Brain pericyte (primary cell): ENCODE measurements at regions not wholly inside any gene's neighbourhood (a gene's known extent, or its start where the extent isn't known, plus 50 kb on each side); places are given as distances from the start of the nearest gene placed in this dataset.

Experiments
- DNase-seq: peaks from one replicate; pipeline ENCODE4 v3.0.0-alpha.2; 2012; ENCODE audit warnings: low read depth, low spot score

GRCh38 chr2:8304821-8305766 is 376.8 kb upstream of the ID2 start:
- no peak for DNase-seq

DNA sequence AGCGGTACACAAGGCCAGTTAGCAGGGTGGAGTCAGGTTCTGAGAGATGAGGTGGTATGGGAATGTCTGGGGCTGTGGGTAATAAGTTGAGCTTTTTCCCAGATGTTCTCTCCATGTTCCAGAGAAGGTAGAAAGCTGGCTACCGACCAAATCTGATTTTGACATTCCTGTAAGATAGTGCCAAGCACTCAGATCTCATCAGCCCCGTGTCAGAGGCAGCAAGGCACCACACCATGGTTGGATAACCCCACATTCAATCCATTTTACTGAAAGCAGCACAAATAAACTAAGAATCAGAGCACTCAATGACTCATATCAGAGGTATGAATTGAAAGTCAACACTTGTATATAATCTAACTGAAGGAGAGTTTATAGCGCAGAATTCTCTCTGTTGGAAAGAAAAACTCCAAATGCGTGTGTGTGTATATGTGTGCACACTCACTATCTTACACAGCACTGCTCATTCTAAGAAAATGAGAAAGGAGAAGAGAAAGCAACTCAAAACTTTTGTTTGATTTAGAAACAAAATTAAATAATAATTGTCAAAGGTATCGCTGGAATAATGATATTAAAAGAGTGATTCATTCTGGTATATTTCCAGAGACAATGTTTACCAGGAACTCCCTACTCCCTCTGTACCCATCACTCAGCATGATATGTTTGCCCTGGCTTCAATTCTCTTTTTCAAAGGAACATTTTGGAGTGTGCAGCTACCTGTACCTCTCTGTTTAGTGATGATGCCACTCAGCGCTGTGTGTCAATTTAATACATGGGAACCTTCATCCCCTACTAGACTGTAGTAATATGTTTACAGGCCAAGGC is 375.1 kb upstream of the ID2 start:
- DNase-seq, result no peak

- DNase-seq, result no peak
These were observed 374.2 kb upstream of the ID2 start for GRCh38 chr2:8307606-8308180.

- DNase-seq, result no peak
These were observed 372.7 kb upstream of the ID2 start for GRCh38 chr2:8309131-8309530.

- DNase-seq, result no peak
These were observed 371.1 kb upstream of the ID2 start for GRCh38 chr2:8310557-8311455.

DNA sequence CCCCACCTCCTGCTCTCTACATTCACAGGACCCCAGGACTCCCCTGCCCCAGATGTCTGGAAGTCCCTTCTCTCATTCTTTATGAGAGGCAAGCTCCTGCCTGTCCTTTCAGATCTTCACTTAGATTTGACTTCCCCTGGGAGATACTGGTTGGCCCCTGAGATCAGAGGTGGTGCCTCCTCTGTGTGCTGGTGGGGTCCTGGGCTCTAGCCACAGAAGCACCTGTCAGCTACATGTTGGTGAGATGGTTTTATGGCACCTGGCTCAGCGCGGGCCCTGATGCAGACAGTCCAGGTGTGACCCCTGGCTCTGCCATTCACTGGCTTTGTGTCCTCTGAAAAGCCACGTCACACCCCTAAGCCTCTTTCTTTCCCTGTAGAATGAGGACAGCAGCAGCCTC is 369.6 kb upstream of the ID2 start:
- no peak for DNase-seq

DNA sequence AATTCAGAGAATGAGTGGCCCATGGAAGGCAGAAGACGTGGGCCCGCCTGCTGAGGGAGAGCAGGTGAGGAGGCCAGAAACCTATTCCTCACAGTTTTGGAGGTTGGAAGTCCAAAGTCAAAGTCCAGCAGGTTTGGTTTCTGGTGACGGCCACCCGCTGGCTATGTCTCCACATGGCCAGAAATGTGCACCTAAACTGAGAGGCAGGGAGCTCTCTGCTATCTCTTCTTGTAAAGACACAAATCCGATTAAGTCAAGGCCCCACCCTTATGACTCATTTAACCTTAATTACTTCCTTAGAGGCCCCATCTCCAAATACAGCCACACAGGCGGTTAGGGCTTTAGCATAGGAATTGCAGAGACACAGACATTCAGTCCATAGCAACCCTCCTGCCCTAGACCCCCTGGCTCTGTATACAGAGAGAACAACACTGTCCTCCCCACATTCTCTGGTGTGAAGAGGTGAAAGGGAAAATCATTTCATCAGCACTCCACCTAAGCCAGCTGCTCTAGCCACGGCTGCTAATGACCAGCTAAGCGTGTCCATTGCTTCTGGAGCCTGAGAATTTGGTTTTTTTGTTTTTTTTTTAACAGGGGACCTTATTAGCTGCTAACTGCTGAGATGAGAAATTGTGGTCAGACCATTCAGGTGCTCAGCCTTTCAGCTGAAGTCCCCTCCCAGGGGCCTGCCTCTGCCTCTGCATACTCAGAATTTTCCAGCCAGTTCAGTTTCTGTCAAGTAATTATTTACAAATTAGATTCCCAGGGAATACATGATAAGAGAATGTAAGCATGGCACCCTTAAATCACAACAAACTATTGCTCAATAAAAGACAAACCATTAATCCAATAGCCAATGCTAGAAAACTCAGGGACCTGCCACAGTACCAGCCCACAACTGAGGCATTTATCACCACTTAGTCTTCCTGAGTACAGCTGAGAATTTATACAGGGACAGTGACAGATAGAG is 368.7 kb upstream of the ID2 start:
- DNase-seq, result no peak

DNA sequence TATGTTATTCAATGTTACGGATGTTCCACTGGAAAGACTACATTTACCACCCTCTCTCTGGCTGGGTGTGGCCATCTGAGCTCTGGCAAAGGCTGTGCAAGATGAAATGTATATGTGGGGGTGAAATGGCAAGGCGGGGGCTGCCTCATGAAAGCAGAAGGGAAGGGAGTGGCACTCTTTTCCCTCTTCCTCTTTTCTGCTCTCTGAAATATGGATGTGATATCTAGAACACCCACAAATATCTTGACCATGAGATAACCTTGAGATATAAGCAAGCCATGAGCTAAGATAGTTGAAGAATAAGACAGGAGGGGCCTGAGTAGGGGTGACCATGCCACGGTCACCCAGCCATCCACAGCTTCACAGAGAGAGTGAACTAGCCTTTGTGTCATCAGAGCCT is 367.8 kb upstream of the ID2 start:
- DNase-seq, result no peak

DNA sequence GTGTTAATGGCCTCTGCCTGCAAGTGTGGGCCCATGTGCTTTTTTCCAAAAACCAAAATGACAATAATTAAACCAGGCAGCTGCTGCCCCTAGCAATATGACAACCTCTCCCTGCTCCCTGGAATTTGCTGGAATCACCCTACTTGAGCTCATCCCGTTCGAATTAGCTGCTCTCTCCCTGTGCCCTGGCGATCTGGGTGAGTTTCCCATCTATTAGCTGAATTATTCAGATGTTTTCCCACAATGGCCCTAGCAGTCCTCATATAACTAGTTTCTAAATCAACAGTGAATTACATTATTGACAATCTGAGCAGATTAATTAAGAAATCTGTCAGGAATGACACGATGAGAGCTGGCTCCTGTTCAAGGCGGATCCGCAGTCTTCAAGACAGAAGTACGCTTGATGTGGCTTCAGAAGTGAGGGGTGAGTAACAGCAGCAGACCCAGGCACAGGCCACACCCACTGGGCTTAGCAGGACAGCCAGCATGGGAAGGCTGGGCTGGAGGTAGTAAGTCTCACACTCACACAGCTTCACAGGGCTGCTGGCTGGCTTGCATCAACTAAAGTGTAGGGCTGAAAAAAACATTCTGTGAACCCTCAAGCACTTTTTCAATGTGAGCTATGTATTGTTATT is 366.2 kb upstream of the ID2 start:
- DNase-seq, result no peak

DNA sequence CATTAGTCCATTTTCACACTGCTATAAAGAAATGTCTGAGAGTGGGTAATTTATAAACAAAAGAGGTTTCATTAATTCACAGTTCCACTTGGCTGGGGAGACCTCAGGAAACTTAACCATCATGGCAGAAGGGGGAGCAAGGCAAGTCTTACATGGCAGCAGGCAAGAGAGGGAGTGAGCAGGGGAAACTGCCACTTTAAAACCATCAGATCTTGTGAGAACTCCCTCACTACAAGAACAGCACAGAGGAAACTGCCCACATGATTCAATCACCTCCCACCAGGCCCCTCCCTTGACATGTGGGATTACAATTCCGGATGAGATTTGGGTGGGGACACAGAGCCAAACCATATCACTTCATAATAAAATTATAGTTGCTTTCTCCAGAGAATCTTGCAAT is 365.5 kb upstream of the ID2 start:
- no peak for DNase-seq

DNA sequence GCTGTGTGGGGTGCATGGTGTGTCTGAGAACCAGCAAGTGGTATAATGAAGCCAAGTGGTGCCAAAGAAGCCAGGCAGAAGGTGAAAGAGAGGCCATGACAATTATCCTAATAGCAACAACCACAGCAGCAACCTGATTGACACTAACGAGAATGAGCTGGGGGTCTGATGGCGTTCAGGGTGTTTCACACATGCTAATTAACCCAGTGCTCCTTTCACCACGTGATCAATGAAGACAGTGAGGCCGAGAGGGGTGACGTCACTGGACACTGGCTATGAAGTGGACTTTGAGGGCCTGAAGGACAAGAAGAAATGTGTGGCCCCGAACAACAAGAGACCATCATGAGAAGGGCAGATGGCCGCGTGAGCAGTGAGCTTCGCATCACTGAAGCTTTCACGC is 364.4 kb upstream of the ID2 start:
- DNase-seq, result no peak

DNA sequence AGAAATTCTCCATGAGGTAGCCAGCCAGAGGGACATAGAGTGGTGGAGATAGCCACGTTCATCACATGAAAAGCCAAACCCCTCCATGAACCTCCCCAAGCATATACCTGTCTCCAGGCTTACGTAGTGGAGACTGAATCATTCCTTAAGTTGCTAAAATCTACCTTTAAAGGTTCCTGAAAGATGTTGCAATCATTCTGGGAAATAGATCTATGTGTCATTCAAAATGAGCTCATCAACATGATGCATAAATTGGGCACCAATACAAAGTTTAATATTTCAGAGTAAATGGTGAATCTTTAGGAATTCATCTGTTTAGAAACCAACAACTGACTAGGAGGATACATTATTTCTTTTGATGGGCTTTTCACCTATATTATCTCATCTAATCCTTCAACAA is 362.6 kb upstream of the ID2 start:
- DNase-seq, result no peak

DNA sequence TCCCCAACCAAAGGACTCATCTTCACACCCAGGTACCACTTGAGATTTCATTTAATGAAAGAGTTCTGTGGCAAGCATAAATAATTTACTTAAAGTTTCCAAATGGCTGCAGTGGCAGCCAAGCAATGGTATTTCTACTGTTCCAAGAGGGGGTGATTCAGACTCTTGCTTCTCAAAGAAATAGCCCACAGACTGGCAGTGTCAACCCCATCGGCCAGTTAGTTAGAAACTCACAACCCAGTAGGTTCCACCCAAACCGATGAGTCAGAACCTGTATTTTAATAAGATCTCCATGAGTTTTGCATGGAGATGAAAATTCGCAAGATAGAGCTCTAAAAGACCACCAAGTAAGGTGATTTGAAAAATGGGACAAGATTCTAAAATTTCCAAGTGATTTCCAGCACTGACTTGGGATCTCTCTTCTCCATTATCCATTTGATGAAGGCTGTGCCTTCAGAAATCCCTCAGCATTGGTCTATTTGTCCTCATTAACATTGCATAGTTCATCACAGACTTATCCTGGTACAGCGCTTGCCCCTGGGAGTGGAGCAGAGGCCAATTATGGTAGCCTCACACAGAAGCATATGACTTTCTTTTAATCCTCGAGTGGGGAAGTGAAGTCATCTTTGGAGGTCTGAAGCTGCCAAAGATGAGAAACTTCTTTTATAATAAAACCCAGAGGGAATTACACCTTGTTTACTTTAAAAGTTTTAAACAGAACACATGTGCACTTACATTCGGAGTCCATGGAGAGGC is 361.4 kb upstream of the ID2 start:
- no peak for DNase-seq

- DNase-seq, result no peak
These were observed 359.2 kb upstream of the ID2 start for GRCh38 chr2:8322634-8323033.

DNA sequence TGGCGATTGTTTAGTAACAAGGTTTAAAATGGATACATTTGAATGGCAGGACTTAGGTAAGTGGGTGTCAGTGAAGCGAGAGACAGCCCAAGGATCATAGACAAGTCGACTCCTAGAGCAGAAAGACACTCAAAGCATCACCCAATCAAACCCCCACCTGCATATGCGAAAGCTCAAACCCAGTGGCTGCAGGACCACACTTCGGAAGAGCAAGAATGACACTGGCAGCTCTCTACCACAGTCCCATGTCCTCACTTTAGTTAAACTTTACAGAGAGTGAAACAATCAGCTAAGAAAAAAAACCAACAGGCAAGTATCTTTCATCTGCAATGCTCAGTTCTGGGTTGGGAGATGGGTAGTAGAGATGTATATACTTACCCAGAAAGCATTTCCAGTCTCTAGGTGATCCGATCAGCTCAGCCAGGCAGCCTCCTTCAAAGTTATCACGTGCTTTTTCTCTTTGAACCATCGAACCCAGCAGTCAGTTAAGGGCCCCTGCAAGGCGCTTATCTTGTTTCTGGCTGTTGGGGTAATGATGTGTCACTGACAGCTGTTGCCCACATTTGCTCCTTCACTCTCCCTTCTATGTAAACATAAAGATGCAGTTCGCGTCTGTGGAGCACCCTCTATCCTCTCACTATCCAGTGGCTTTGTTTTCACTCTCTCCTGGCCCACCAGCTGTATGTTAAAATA is 357.5 kb upstream of the ID2 start:
- no peak for DNase-seq

DNA sequence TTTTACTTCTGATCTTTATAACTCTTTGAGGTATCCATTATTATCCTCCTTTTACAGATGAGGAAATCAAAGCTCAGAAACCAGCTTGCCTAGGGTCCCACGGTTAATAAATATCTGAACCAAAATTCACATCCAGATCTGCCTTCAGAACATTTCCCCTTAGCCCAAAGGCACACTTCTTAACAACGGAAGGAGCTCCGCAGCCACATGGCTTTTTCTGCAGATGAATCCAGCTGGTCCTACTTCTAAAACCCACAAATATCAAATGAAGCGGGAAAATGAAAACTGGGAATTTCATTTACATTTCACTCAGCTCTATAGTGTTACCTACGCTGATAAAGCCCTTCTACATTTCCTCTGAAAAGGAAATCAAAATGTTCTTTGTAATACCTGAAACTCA is 357.0 kb upstream of the ID2 start:
- no peak for DNase-seq

DNA sequence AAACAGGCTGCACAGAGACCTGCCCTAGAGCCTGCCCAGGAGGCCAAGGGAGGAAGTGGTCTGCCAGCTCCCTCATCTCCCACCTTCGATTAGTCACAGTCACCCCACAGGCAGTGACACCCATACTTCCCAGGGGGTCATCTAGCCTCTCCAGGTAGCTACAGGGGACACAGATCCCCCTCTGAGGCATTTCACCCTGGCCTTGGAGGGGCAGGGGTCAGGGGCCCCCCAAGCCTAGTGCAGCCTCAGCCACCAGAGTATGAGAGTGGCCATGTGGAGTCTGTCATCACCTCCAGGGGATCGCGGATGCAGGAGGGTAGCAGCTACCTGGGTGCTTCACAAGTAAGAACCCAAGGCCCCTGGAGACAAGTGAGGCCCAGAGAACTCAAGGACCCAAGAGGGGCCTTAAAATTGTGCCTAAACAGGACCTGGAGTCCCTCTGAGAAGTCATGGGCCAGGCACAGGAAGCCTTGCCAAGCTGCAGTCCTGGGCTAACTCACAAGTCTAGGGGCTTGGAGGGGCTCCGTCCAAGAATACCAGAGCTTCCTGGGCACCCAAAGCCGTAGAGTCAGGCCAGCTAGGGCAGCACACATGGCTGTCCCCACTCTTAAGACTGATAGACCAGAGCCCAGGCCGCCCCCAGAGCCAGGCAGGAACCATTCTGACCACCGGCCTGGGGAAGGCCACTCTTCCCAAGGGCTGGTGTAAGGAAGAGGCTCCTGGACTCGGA is 354.3 kb upstream of the ID2 start:
- no peak for DNase-seq

DNA sequence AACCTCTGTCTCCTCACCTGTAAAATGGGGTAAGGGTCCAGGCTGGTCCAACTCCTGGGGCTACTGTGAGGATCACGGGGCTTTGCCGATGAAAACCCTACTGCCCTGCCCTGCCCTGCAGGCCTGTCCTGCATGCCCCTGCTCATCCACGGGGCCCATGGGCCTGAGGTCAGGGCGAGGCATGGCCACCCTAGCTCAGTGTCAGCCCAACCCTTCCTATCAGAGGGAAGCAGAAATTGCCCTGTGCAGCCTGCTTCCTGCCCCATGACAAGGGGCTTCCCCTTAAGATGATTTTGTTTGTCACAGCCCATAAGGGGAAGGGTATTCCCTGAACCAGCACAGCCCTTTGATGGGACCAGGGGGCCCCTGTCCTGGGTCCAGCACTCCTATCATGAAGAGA is 353.6 kb upstream of the ID2 start:
- DNase-seq, result no peak
